GM19023 (cell line): ENCODE measurements at regions not wholly inside any gene's neighbourhood (a gene's known extent, or its start where the extent isn't known, plus 50 kb on each side); places are given as distances from the start of the nearest gene placed in this dataset.
"Not testable (repeated sequence)": the region's sequence is repeated elsewhere in the genome, so short reads cannot be mapped to it uniquely, and the experiment has no call there.

Source experiments
- ATAC-seq: cut with Tn5 transposase; IDR thresholded peaks from one replicate; pipeline ENCODE4 v1.9.1; 2021; ENCODE audit warnings: mild to moderate bottlenecking, moderate library complexity; ENCODE audit not compliant: unreplicated experiment

- ATAC-seq: not testable (repeated sequence)
Observed at GRCh38 chr2:76697439-76697838, 824.7 kb downstream of the LRRTM4 start.

GRCh38 chr2:76692908-76693307, 829.3 kb downstream of the LRRTM4 start:
- ATAC-seq: no peak

- ATAC-seq: no peak
Observed at GRCh38 chr2:76688732-76689131, 833.4 kb downstream of the LRRTM4 start.

- no peak for ATAC-seq
Observed at GRCh38 chr2:76687923-76688322, 834.3 kb downstream of the LRRTM4 start.

GRCh38 chr2:76684756-76685155, 837.4 kb downstream of the LRRTM4 start:
- ATAC-seq: no peak

- ATAC-seq: no peak
Observed at GRCh38 chr2:76679025-76679396, 843.2 kb downstream of the LRRTM4 start.

GRCh38 chr2:76678383-76679024, 843.7 kb downstream of the LRRTM4 start:
- no peak for ATAC-seq

GRCh38 chr2:76675212-76675611, 847.0 kb downstream of the LRRTM4 start:
- ATAC-seq: no peak

- ATAC-seq: no peak
Observed at GRCh38 chr2:76672798-76673197, 849.4 kb downstream of the LRRTM4 start.

- no peak for ATAC-seq
Observed at GRCh38 chr2:76669966-76670465, 852.2 kb downstream of the LRRTM4 start.

GRCh38 chr2:76668279-76668678, 853.9 kb downstream of the LRRTM4 start:
- ATAC-seq: no peak

GRCh38 chr2:76667821-76668271, 854.3 kb downstream of the LRRTM4 start:
- ATAC-seq: no peak

- no peak for ATAC-seq
Observed at GRCh38 chr2:76642129-76642528, 880.0 kb downstream of the LRRTM4 start.

- no peak for ATAC-seq
Observed at GRCh38 chr2:76641506-76641905, 880.7 kb downstream of the LRRTM4 start.

- ATAC-seq: no peak
Observed at GRCh38 chr2:76640905-76641304, 881.3 kb downstream of the LRRTM4 start.

- no peak for ATAC-seq
Observed at GRCh38 chr2:76639171-76639680, 883.0 kb downstream of the LRRTM4 start.

- ATAC-seq: no peak
Observed at GRCh38 chr2:76633276-76633921, 888.8 kb downstream of the LRRTM4 start.

- no peak for ATAC-seq
Observed at GRCh38 chr2:76625101-76625500, 897.1 kb downstream of the LRRTM4 start.

- no peak for ATAC-seq
Observed at GRCh38 chr2:76613330-76613729, 902.6 kb upstream of the GCFC2 start.

- no peak for ATAC-seq
Observed at GRCh38 chr2:76612764-76613163, 902.0 kb upstream of the GCFC2 start.

- no peak for ATAC-seq
Observed at GRCh38 chr2:76610451-76610850, 899.7 kb upstream of the GCFC2 start.

- peak; percentile 99 for ATAC-seq
Observed at GRCh38 chr2:76599732-76600368, 889.1 kb upstream of the GCFC2 start.
